ENCODE measurements at regions not wholly inside any gene's neighbourhood (a gene's known extent, or its start where the extent isn't known, plus 50 kb on each side); places are given as distances from the start of the nearest gene placed in this dataset.

DNA sequence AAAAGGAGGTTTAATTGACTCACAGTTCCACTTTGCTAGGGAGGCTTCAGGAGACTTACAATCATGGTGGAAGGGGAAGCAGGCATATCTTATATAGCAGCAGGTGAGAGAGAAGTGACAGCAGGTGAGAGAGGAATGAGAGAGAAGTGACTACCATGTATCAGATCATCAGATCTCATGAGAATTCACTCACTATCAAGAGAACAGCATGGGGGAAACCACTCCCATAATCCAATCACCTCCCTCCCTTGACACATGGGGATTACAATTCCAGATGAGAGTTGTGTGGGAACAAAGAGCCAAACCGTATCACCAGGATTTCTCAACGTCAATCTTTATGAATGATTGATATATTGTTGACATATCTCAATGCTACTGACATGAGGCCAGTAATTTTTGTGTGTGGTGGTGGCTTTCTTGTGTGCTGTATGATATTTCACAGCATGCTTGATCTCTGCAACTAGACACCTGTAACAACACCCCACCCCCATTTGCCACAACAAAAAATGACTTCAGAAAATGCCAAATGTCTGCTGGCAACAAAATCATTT, 1470.9 kb upstream of the SEL1L start:
- TF ChIP-seq TAF1 (IDR thresholded peaks at IDR 0.05; ENCODE audit: low read depth, low read length): no peak
- TF ChIP-seq POLR2A (IDR thresholded peaks at IDR 0.05; ENCODE audit: low read depth, low read length): no peak

All from GM12891 (cell line).